Gastroesophageal sphincter (tissue), 3 donors: ENCODE measurements at regions not wholly inside any gene's neighbourhood (a gene's known extent, or its start where the extent isn't known, plus 50 kb on each side); places are given as distances from the start of the nearest gene placed in this dataset.

Experiments
- EP300 ChIP-seq: sonication (generic); formaldehyde crosslinking; IDR thresholded peaks from one replicate; pipeline ENCODE4 v1.6.1; 2017; ENCODE audit warnings: antibody characterized with exemption, mild to moderate bottlenecking
- POLR2A ChIP-seq, 2 donors: fragments of 450-650 bp; IDR thresholded peaks; one replicate each; pipeline ENCODE4 v1.6.1; 2017; ENCODE audit warnings: antibody characterized with exemption in 2 of 2, mild to moderate bottlenecking in 2 of 2, moderate library complexity in 1 of 2
- POLR2AphosphoS5 ChIP-seq: sonication (generic); formaldehyde crosslinking; IDR thresholded peaks from one replicate; pipeline ENCODE4 v1.6.1; 2017; ENCODE audit warnings: antibody characterized with exemption
- TF ChIP-seq, protein P1 (sequence below), 4 experiments: fragments of 200-600 bp in 2 of 4; fragments of 450-650 bp in 2 of 4; sonication (generic) in 1 of 4; IDR thresholded peaks; one replicate each; pipeline ENCODE4 v1.5.1; 2017 to 2019; ENCODE audit warnings: antibody characterized with exemption in 4 of 4, mild to moderate bottlenecking in 2 of 4, moderate library complexity in 2 of 4

GRCh38 chr5:102654559-102655349, 100.4 kb upstream of the PAM start:
- TF ChIP-seq, protein P1, sequence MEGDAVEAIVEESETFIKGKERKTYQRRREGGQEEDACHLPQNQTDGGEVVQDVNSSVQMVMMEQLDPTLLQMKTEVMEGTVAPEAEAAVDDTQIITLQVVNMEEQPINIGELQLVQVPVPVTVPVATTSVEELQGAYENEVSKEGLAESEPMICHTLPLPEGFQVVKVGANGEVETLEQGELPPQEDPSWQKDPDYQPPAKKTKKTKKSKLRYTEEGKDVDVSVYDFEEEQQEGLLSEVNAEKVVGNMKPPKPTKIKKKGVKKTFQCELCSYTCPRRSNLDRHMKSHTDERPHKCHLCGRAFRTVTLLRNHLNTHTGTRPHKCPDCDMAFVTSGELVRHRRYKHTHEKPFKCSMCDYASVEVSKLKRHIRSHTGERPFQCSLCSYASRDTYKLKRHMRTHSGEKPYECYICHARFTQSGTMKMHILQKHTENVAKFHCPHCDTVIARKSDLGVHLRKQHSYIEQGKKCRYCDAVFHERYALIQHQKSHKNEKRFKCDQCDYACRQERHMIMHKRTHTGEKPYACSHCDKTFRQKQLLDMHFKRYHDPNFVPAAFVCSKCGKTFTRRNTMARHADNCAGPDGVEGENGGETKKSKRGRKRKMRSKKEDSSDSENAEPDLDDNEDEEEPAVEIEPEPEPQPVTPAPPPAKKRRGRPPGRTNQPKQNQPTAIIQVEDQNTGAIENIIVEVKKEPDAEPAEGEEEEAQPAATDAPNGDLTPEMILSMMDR (IDR thresholded peaks at IDR 0.05), result no peak
- TF ChIP-seq POLR2AphosphoS5, result no peak
- no peak for TF ChIP-seq POLR2A (IDR thresholded peaks at IDR 0.05)
- no peak for TF ChIP-seq EP300
